Omental fat pad (tissue), 3 donors: ENCODE measurements at regions not wholly inside any gene's neighbourhood (a gene's known extent, or its start where the extent isn't known, plus 50 kb on each side); places are given as distances from the start of the nearest gene placed in this dataset.

ENCODE experiments used
- ATAC-seq: fragments of 150-250 bp; one replicate; pipeline ENCODE4 v1.9.1; 2016; ENCODE audit warnings: mild to moderate bottlenecking, moderate library complexity; ENCODE audit not compliant: low FRiP score
- DNase-seq: peaks from one replicate; pipeline ENCODE4 v3.0.0-alpha.2; 2019; ENCODE audit warnings: low spot score
- TF ChIP-seq, protein P1 (sequence below), 3 donors: fragments of 450-650 bp; IDR thresholded peaks; one replicate each; pipeline ENCODE4 v1.5.1; 2016 to 2017; ENCODE audit warnings: antibody characterized with exemption in 3 of 3, mild to moderate bottlenecking in 3 of 3, moderate library complexity in 2 of 3

DNA sequence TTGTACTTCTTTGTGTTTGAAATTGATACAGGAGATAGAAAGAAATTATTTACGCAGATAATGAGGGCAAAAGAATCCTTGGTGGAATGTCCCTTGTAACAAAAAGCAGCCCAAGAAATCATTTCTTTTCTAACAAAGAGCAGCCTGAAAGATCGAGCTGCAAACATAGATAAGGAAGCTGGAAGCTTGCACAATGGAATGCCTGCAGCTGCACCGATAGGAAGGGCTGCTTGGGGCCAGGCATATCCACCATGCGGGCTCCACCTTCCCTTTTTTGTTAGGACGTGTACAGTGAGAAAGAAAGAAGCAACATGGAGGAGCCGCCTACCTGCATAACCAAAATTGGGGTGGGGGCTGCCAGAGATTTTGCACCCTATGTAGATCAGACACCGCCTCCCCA, 568.7 kb downstream of the METTL4 start:
- ATAC-seq (no peak), DNase-seq (no peak)
- TF ChIP-seq, protein P1, sequence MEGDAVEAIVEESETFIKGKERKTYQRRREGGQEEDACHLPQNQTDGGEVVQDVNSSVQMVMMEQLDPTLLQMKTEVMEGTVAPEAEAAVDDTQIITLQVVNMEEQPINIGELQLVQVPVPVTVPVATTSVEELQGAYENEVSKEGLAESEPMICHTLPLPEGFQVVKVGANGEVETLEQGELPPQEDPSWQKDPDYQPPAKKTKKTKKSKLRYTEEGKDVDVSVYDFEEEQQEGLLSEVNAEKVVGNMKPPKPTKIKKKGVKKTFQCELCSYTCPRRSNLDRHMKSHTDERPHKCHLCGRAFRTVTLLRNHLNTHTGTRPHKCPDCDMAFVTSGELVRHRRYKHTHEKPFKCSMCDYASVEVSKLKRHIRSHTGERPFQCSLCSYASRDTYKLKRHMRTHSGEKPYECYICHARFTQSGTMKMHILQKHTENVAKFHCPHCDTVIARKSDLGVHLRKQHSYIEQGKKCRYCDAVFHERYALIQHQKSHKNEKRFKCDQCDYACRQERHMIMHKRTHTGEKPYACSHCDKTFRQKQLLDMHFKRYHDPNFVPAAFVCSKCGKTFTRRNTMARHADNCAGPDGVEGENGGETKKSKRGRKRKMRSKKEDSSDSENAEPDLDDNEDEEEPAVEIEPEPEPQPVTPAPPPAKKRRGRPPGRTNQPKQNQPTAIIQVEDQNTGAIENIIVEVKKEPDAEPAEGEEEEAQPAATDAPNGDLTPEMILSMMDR (IDR thresholded peaks at IDR 0.05): no peak

DNA sequence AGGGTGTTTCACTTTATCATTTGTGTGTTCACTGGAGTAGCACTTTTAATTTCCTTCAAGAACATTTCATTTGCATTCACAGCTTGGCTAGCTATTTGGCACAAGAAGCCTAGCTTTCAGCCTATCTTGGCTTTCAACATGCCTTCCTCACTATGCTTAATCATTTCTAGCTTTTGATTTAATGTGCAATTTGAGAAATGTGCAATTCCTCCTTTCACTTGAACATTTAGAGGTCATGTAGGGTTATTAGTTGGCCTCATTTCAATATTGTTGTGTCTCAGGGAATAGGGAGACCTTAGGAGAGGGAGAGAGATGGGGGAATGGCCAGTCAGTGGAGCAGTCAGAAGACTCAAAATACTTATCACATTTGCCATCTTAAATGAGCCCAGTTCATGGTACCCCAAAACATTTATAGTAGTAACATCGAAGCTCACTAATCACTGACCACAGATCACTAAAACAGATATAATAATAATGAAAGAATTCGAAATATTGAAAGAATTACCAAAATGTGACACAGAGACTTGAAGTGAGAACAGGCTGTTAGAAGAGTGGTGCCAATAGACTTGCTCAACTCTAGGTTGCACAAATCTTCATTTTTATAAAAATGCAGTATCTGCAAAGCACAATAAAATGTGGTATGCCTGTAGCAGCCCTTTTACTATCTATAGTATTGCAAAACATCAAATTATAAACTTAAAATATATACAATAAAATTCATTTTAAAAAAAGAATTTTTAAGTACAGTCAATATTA, 561.2 kb downstream of the METTL4 start:
- ATAC-seq: peak; percentile 73

DNA sequence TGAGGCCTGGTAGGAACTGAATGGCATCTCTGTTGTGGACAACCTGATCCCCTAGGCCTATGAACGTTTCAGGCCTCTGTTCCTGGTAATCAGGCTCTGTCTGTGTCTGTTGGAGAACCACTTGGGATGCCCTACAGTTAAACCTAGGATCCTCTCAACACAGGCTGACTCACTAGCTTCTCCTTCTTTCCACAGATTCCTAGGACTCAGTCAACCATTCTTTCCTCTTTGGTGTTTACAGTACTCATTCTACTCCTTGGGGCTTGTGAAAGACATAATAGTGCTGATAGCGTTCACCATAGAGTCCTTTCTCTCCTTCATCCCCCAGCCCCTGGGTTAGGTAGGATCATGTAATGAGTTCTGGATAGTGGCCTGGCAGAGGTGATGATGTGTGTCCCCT, 544.3 kb downstream of the METTL4 start:
- ATAC-seq: no peak
- TF ChIP-seq, protein P1 (IDR thresholded peaks at IDR 0.05): no peak
- no peak for DNase-seq

More for the DNA sequence above, 561.2 kb downstream of the METTL4 start:
- DNase-seq: no peak
- TF ChIP-seq, protein P1 (IDR thresholded peaks at IDR 0.05): no peak

DNA sequence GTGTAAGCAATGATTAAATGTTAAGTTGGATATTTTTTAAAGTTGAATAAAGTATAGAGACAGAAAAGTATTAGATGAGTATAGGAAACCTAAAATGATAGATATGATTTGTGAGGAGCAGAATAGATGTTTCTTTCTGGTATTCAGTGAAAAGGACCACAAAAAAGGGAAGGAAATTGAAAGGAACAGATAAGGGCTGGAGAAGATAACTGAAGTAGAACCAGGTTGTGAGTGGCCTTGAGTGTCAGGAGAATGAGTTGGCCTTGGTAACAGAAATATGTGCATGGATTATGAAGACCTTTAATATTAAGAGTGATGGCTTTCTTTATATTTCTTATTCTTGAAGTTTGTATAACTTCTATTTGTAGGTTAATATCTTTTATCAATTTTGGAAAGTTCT, 543.5 kb downstream of the METTL4 start:
- ATAC-seq (no peak), DNase-seq (no peak)
- TF ChIP-seq, protein P1 (IDR thresholded peaks at IDR 0.05): no peak

DNA sequence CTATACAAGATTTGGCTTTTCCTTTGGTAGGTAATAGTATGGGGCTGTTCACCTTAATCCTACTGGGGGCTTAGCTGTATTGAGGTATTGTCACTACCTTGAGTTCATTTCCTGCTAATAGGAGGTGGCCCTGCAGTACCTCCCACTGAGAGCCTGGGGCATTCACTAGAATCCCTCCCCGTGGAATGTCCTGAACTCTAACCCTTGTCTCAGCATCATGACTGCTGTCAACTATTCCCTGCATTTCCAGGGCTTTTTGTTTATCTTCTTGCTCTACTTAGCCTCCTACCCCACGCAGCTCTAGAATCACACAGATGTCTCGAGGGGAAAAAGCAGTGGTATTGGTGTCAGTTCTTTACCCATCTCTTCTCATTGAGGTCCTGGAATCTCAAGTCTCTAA, 542.3 kb downstream of the METTL4 start:
- TF ChIP-seq, protein P1 (IDR thresholded peaks at IDR 0.05): no peak
- DNase-seq (no peak), ATAC-seq (no peak)

DNA sequence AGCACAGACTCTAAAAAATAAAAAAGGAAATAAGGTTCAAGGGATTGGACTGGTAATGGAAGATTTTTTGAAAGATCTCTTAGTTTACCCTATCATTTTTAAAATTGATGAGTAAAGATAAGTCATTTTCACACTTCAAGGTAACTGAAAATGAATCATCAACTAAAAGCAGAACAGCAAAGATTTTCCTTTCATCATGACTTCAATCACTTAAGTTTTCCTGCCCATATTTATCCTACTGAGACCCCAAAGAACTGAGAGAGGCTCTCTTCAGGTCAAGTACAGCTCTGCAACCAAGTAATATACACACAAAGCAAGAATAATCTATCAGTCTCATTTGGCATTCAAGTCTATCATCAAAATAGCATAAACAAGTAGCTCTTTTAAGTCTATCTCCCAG, 540.7 kb downstream of the METTL4 start:
- no peak for ATAC-seq
- no peak for DNase-seq
- TF ChIP-seq, protein P1 (IDR thresholded peaks at IDR 0.05): no peak

DNA sequence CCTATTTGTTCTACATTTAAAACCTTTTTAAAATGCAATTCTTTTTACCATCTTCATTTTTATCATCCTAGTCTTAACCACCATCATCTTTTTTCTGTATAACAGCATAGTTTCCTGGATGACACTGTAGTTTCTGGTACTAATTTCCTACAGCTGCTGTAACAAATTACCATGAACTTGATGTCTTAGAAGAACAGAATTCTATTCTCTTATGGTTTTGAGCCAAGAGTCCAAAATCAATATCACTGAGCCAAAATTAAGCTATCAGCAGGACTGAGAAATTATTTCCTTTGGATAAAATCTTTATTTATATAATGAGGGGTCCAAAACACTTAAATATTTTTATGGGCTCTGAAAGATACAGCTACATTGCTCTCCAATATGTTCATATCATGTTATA, 539.3 kb downstream of the METTL4 start:
- DNase-seq (no peak), ATAC-seq (no peak)
- TF ChIP-seq, protein P1 (IDR thresholded peaks at IDR 0.05): no peak
